Retina (tissue), 1 donor: ENCODE measurements at regions not wholly inside any gene's neighbourhood (a gene's known extent, or its start where the extent isn't known, plus 50 kb on each side); places are given as distances from the start of the nearest gene placed in this dataset.

ENCODE experiments used
- DNase-seq: peaks from one replicate; pipeline ENCODE4 v3.0.0-alpha.2; 2016

GRCh38 chr10:43702213-43702935 is 53.7 kb upstream of the ZNF32 start:
- DNase-seq = no peak

GRCh38 chr10:43701295-43701694 is 52.6 kb upstream of the ZNF32 start:
- no peak for DNase-seq

GRCh38 chr10:43700306-43700705 is 51.6 kb upstream of the ZNF32 start:
- DNase-seq = no peak

- no peak for DNase-seq
These were observed 50.8 kb upstream of the ZNF32 start for GRCh38 chr10:43699516-43699915.
